H1 (cell line): ENCODE measurements at regions not wholly inside any gene's neighbourhood (a gene's known extent, or its start where the extent isn't known, plus 50 kb on each side); places are given as distances from the start of the nearest gene placed in this dataset.

Source experiments
- CTCF ChIA-PET: fragments of 300-600 bp; sonication (Branson Sonifier 250); formaldehyde crosslinking; loops from one replicate; lab custom pipeline; 2021; ENCODE audit not compliant: partially characterized antibody; lab: Charles Lee
- POLR2A ChIA-PET: fragments of 300-600 bp; sonication (Branson Sonifier 250); formaldehyde crosslinking; loops from one replicate; lab custom pipeline; 2021; ENCODE audit warnings: inconsistent platforms; ENCODE audit not compliant: partially characterized antibody; lab: Charles Lee
- DNase-seq, 2 experiments: peaks; one replicate each; pipeline versions ENCODE4 v3.0.0 to v3.0.0-alpha.2; 2010 to 2022; ENCODE audit warnings: low spot score in 2 of 2, low read depth in 1 of 2, mixed read lengths in 1 of 2
- FAIRE-seq: peaks from 2 replicates; lab custom pipeline; 2011; peaks lifted over from hg19 to GRCh38; lab: Jason Lieb, UNC
- H2AFZ ChIP-seq: 2 replicates; pipeline ENCODE4 v1.8.1; 2012; ENCODE audit warnings: low read length, inconsistent platforms
- H2AK5ac ChIP-seq: 2 replicates; pipeline ENCODE4 v1.6.1; 2013; ENCODE audit warnings: low read depth, low read length
- H2BK120ac ChIP-seq: replicated peaks from 2 replicates; pipeline ENCODE3; 2013; ENCODE audit warnings: low read depth, low read length, inconsistent platforms
- H2BK12ac ChIP-seq: 2 replicates; pipeline ENCODE4 v1.6.1; 2013; ENCODE audit warnings: low read depth, low read length
- H2BK15ac ChIP-seq: 2 replicates; pipeline ENCODE4 v1.6.1; 2013; ENCODE audit warnings: low read length
- H2BK20ac ChIP-seq: 2 replicates; pipeline ENCODE4 v1.6.1; 2013; ENCODE audit warnings: low read length
- H2BK5ac ChIP-seq: 2 replicates; pipeline ENCODE4 v1.6.1; 2013; ENCODE audit warnings: low read depth, low read length
- H3K14ac ChIP-seq: 2 replicates; pipeline ENCODE4 v1.6.1; 2013; ENCODE audit warnings: inconsistent platforms; ENCODE audit not compliant: insufficient read length
- H3K18ac ChIP-seq: 2 replicates; pipeline ENCODE4 v1.6.1; 2013; ENCODE audit warnings: low read length; ENCODE audit errors: extremely low read depth
- H3K23ac ChIP-seq: 2 replicates; pipeline ENCODE4 v1.6.1; 2013; ENCODE audit warnings: inconsistent platforms; ENCODE audit not compliant: insufficient read length
- H3K23me2 ChIP-seq: 2 replicates; pipeline ENCODE4 v1.6.1; 2013; ENCODE audit warnings: low read depth, low read length
- H3K27ac ChIP-seq: 2 replicates; pipeline ENCODE4 v1.6.1; 2011; ENCODE audit warnings: low read depth, low read length, inconsistent platforms
- H3K27me3 ChIP-seq, 4 experiments: replicated peaks in 1 of 4; 1 replicate in 1 of 4; 2 replicates in 3 of 4; pipeline versions ENCODE4 v1.6.1 to v1.8.1; 2011 to 2013; ENCODE audit warnings: low read length in 3 of 4, mild to moderate bottlenecking in 3 of 4, inconsistent platforms in 2 of 4, mixed read lengths in 2 of 4, moderate library complexity in 1 of 4; ENCODE audit not compliant: control insufficient read depth in 3 of 4, insufficient read depth in 3 of 4; ENCODE audit errors: extremely low read depth in 1 of 4
- H3K36me3 ChIP-seq, 4 experiments: 2 replicates each; pipeline versions ENCODE4 v1.6.1 to v1.8.1; 2011 to 2013; ENCODE audit warnings: mild to moderate bottlenecking in 4 of 4, low read length in 3 of 4, moderate library complexity in 2 of 4, control low read depth in 1 of 4, inconsistent platforms in 1 of 4; ENCODE audit not compliant: insufficient read depth in 4 of 4, control insufficient read depth in 2 of 4
- H3K4ac ChIP-seq: replicated peaks from 2 replicates; pipeline ENCODE3; 2013; ENCODE audit warnings: low read length, low read depth, mixed read lengths, inconsistent platforms; ENCODE audit not compliant: insufficient read length
- H3K4me1 ChIP-seq, 4 experiments: replicated peaks in 1 of 4; 1 replicate in 1 of 4; 2 replicates in 3 of 4; pipeline versions ENCODE4 v1.6.1 to v1.8.1; 2011 to 2013; ENCODE audit warnings: low read length in 3 of 4, inconsistent platforms in 2 of 4, mixed read lengths in 1 of 4; ENCODE audit not compliant: insufficient read depth in 4 of 4, control insufficient read depth in 3 of 4
- H3K4me2 ChIP-seq, 2 experiments: 2 replicates each; pipeline versions ENCODE4 v1.6.1 to v1.8.1; 2011 to 2013; ENCODE audit warnings: low read depth in 2 of 2, low read length in 2 of 2, control low read depth in 1 of 2, inconsistent platforms in 1 of 2, mild to moderate bottlenecking in 1 of 2; ENCODE audit not compliant: insufficient read depth in 1 of 2
- H3K4me3 ChIP-seq, 4 experiments: fragments of 200-600, 300-600 bp in 1 of 4; sonication (generic), shearing (Covaris generic), sonication (Bioruptor Twin) in 1 of 4; 2 replicates each; pipeline versions ENCODE4 v1.5.1 to v1.8.1; 2011 to 2016; ENCODE audit warnings: low read length in 4 of 4, low read depth in 3 of 4, control low read depth in 2 of 4, inconsistent platforms in 2 of 4, mild to moderate bottlenecking in 2 of 4, mixed read lengths in 1 of 4, moderate library complexity in 1 of 4; ENCODE audit not compliant: insufficient read depth in 2 of 4; ENCODE audit errors: extremely low read depth in 1 of 4
- H3K56ac ChIP-seq: replicated peaks from 2 replicates; pipeline ENCODE3; 2013; ENCODE audit warnings: low read depth, mild to moderate bottlenecking, mixed read lengths, low read length, inconsistent platforms; ENCODE audit not compliant: insufficient read length
- H3K79me1 ChIP-seq: 2 replicates; pipeline ENCODE4 v1.6.1; 2013; ENCODE audit warnings: low read depth, low read length, control low read depth
- H3K79me2 ChIP-seq, 2 experiments: 2 replicates each; pipeline versions ENCODE4 v1.6.1 to v1.8.1; 2012 to 2013; ENCODE audit warnings: low read length in 2 of 2, mild to moderate bottlenecking in 2 of 2, inconsistent platforms in 1 of 2; ENCODE audit not compliant: insufficient read depth in 2 of 2, control insufficient read depth in 1 of 2
- H3K9ac ChIP-seq, 4 experiments: replicated peaks in 1 of 4; 1 replicate in 1 of 4; 2 replicates in 3 of 4; pipeline versions ENCODE4 v1.6.1 to v1.8.1; 2011 to 2013; ENCODE audit warnings: low read depth in 3 of 4, low read length in 3 of 4, control low read depth in 2 of 4, mild to moderate bottlenecking in 2 of 4, moderate library complexity in 2 of 4, inconsistent platforms in 1 of 4; ENCODE audit errors: extremely low read depth in 1 of 4
- H3K9me3 ChIP-seq, 2 experiments: 2 replicates each; pipeline versions ENCODE4 v1.6.1 to v1.8.1; 2012 to 2013; ENCODE audit warnings: mild to moderate bottlenecking in 2 of 2, moderate library complexity in 2 of 2, control low read depth in 1 of 2, inconsistent platforms in 1 of 2, low read depth in 1 of 2, low read length in 1 of 2, mixed read lengths in 1 of 2; ENCODE audit not compliant: insufficient read depth in 2 of 2
- H4K20me1 ChIP-seq, 2 experiments: replicated peaks in 1 of 2; 2 replicates each; pipeline versions ENCODE3 to v1.8.1; 2011 to 2013; ENCODE audit warnings: inconsistent platforms in 2 of 2, low read length in 2 of 2, mild to moderate bottlenecking in 1 of 2; ENCODE audit not compliant: insufficient read depth in 2 of 2, control insufficient read depth in 1 of 2
- H4K5ac ChIP-seq: 2 replicates; pipeline ENCODE4 v1.6.1; 2013; ENCODE audit warnings: low read length, low read depth, mixed read lengths, inconsistent platforms; ENCODE audit not compliant: insufficient read length
- H4K8ac ChIP-seq: 2 replicates; pipeline ENCODE4 v1.8.0; 2013; ENCODE audit warnings: mild to moderate bottlenecking, moderate library complexity, low read length, inconsistent platforms; ENCODE audit not compliant: insufficient read depth; ENCODE audit errors: extremely low read depth
- H4K91ac ChIP-seq: replicated peaks from 2 replicates; pipeline ENCODE3; 2013; ENCODE audit warnings: low read length, mixed read lengths, inconsistent platforms; ENCODE audit not compliant: insufficient read length
- BRCA1 ChIP-seq: IDR thresholded peaks from 2 replicates; pipeline ENCODE4 v1.6.1; 2012; ENCODE audit warnings: low read depth, low read length, improper control_type of control experiment
- SAP30 ChIP-seq: fragments of 300-600 bp; sonication (generic); IDR thresholded peaks from 2 replicates; pipeline ENCODE4 v1.7.1; 2012; ENCODE audit warnings: low read length, moderate library complexity, mild to moderate bottlenecking, inconsistent platforms; ENCODE audit not compliant: insufficient read depth, insufficient replicate concordance
- WGBS, 2 experiments: shearing (Covaris generic) in 1 of 2; methylation state at CpG; one replicate each; pipeline versions ENCODE4 v1.1.6 to v1.1.7; 2013 to 2015; ENCODE audit warnings: low lambda C conversion rate in 2 of 2, mixed read lengths in 2 of 2, inconsistent platforms in 1 of 2, low coverage in 1 of 2, missing lambda C conversion rate in 1 of 2; ENCODE audit not compliant: insufficient replicate concordance in 2 of 2, insufficient coverage in 1 of 2, insufficient read length in 1 of 2; ENCODE audit errors: extremely low coverage in 1 of 2, missing lambda C conversion rate in 1 of 2; 5-methylcytosine and 5-hydroxymethylcytosine counted together
- TF ChIP-seq, protein P1 (sequence below): IDR thresholded peaks from 2 replicates; pipeline ENCODE4 v1.6.1; 2012; ENCODE audit warnings: inconsistent platforms

DNA sequence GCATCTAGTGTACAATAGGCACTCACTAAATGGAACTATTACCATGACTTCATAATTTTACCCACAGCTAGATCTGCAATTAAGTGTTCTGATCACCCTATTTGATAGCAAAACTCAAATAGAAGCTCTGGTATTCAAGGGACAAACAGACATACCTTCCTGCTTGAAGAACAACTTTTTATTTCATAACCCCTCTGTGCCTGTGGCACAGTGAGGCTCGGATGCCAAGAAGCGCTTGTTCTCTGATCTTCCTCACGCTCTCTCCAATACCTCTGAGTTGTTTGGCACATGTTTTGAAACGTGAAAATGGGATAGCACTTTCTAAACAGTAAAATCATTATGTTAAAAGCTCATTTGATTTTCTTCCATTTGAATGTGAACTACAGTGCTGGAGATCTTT, 232.0 kb downstream of the KLF5 start:
- FAIRE-seq (no peak), DNase-seq (no peak)
- no peaks in the 10 kb centered on the region for H3K36me3 ChIP-seq
- 87% methylated on average over 4 of the region's 4 CpGs; no CpG with 5 or more reads in 1 of the 2 experiments for WGBS, 2 experiments
- H4K5ac ChIP-seq: no peak overlapping the region
- no peak overlapping the region for H3K18ac ChIP-seq
- H3K4me2 ChIP-seq: no peak overlapping the region
- TF ChIP-seq SAP30: no peak
- TF ChIP-seq BRCA1: no peak
- TF ChIP-seq, protein P1, sequence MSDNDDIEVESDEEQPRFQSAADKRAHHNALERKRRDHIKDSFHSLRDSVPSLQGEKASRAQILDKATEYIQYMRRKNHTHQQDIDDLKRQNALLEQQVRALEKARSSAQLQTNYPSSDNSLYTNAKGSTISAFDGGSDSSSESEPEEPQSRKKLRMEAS: no peak
- no peaks in the 10 kb centered on the region for H3K9me3 ChIP-seq
- H2BK5ac ChIP-seq: no peak overlapping the region
- no peak overlapping the region for H3K14ac ChIP-seq
- H3K23me2 ChIP-seq: no peaks in the 10 kb centered on the region
- no peak overlapping the region for H2AFZ ChIP-seq
- no peak overlapping the region for H3K23ac ChIP-seq
- H4K20me1 ChIP-seq: no peaks in the 10 kb centered on the region
- H2BK120ac ChIP-seq: no peak overlapping the region
- POLR2A ChIA-PET: no interaction called here
- no peak overlapping the region for H2BK12ac ChIP-seq
- no peak overlapping the region for H4K8ac ChIP-seq
- H2BK15ac ChIP-seq: no peak overlapping the region
- no peaks in the 10 kb centered on the region for H3K27me3 ChIP-seq
- no peaks in the 10 kb centered on the region for H3K79me1 ChIP-seq
- H2AK5ac ChIP-seq: no peak overlapping the region
- H4K91ac ChIP-seq: no peak overlapping the region
- no peak overlapping the region for H3K27ac ChIP-seq
- CTCF ChIA-PET: interaction anchor here (1.0 kb wide), 1 partner anchor 110 kb away, joined by 3 read pairs; no protein-coding TSS in a partner anchor
- peaks cover 0 to 6% (median 3%) of the 10 kb centered on the region in 4 experiments; a peak in 4 of 7 replicates for H3K4me1 ChIP-seq
- no peak overlapping the region for H3K9ac ChIP-seq
- H3K79me2 ChIP-seq: no peaks in the 10 kb centered on the region
- H2BK20ac ChIP-seq: no peak overlapping the region
- no peak overlapping the region for H3K56ac ChIP-seq
- H3K4me3 ChIP-seq: no peak overlapping the region
- H3K4ac ChIP-seq: no peak overlapping the region
